Endothelial cell of umbilical vein (primary cell): ENCODE measurements at regions not wholly inside any gene's neighbourhood (a gene's known extent, or its start where the extent isn't known, plus 50 kb on each side); places are given as distances from the start of the nearest gene placed in this dataset.
"Not testable (repeated sequence)": the region's sequence is repeated elsewhere in the genome, so short reads cannot be mapped to it uniquely, and the experiment has no call there.

ENCODE experiments used
- BruUV-seq: library from RNA; stranded (reverse); fragments of 400-500 nt; replicated peaks from 2 replicates; lab custom pipeline; 2021; lab: Mats Ljungman, UMichigan
- CTCF ChIA-PET: fragments of 300-600, 350-600 bp; sonication (Branson Sonifier 250); formaldehyde crosslinking; loops from one replicate; lab custom pipeline; 2021; ENCODE audit warnings: antibody characterized with exemption, inconsistent platforms; lab: Charles Lee
- POLR2A ChIA-PET: fragments of 300-600, 350-600 bp; sonication (Branson Sonifier 250); formaldehyde crosslinking; loops from one replicate; lab custom pipeline; 2021; ENCODE audit warnings: antibody characterized with exemption, inconsistent platforms; lab: Charles Lee
- DNase-seq: peaks from one replicate; pipeline ENCODE4 v3.0.0-alpha.2; 2011; ENCODE audit warnings: low read depth, low spot score
- FAIRE-seq: peaks from 2 replicates; lab custom pipeline; 2011; peaks lifted over from hg19 to GRCh38; lab: Jason Lieb, UNC
- H2AFZ ChIP-seq: 2 replicates; pipeline ENCODE4 v1.6.0; 2012; ENCODE audit warnings: low read depth, low read length, control low read depth, inconsistent platforms
- H3K27ac ChIP-seq: 2 replicates; pipeline ENCODE4 v1.5.1; 2011; ENCODE audit warnings: low read depth, mild to moderate bottlenecking, control low read depth, low read length, moderate library complexity; ENCODE audit not compliant: insufficient read depth
- H3K27me3 ChIP-seq, 2 experiments: 2 replicates each; pipeline versions ENCODE4 v1.6.0 to v1.6.1; 2011; ENCODE audit warnings: low read length in 2 of 2, mixed read lengths in 1 of 2; ENCODE audit not compliant: control insufficient read depth in 2 of 2, insufficient read depth in 2 of 2
- H3K36me3 ChIP-seq, 2 experiments: 2 replicates in 1 of 2; 3 replicates in 1 of 2; pipeline ENCODE4 v1.5.1; 2011; ENCODE audit warnings: low read length in 2 of 2, mild to moderate bottlenecking in 1 of 2, moderate library complexity in 1 of 2; ENCODE audit not compliant: control insufficient read depth in 2 of 2, insufficient read depth in 2 of 2; ENCODE audit errors: extremely low read depth in 1 of 2
- H3K4me1 ChIP-seq: 3 replicates; pipeline ENCODE4 v1.5.1; 2011; ENCODE audit warnings: mild to moderate bottlenecking, low read length; ENCODE audit not compliant: control insufficient read depth, insufficient read depth; ENCODE audit errors: extremely low read depth
- H3K4me2 ChIP-seq: 2 replicates; pipeline ENCODE4 v1.6.1; 2011; ENCODE audit warnings: low read length, control low read depth, mixed read lengths; ENCODE audit not compliant: insufficient read depth
- H3K4me3 ChIP-seq, 3 experiments: fragments of 200-600 bp in 1 of 3; sonication (generic), shearing (Covaris generic) in 1 of 3; replicated peaks in 1 of 3; 2 replicates each; pipeline ENCODE4 v1.5.1; 2011 to 2016; ENCODE audit warnings: control low read depth in 3 of 3, low read length in 3 of 3, mild to moderate bottlenecking in 2 of 3, inconsistent platforms in 1 of 3, low read depth in 1 of 3, moderate library complexity in 1 of 3; ENCODE audit not compliant: insufficient read depth in 1 of 3
- H3K79me2 ChIP-seq: 2 replicates; pipeline ENCODE4 v1.6.0; 2012; ENCODE audit warnings: low read length, inconsistent platforms; ENCODE audit not compliant: control insufficient read depth, insufficient read depth
- H3K9ac ChIP-seq: replicated peaks from 2 replicates; pipeline ENCODE3; 2011; ENCODE audit warnings: low read length, control low read depth; ENCODE audit not compliant: insufficient read depth; ENCODE audit errors: extremely low read depth
- H3K9me1 ChIP-seq: replicated peaks from 3 replicates; pipeline ENCODE4 v1.6.0; 2011; ENCODE audit warnings: mild to moderate bottlenecking, low read length; ENCODE audit not compliant: control insufficient read depth, insufficient read depth; ENCODE audit errors: extremely low read depth
- H3K9me3 ChIP-seq: replicated peaks from 2 replicates; pipeline ENCODE4 v1.5.1; 2012; ENCODE audit warnings: low read length, inconsistent platforms; ENCODE audit not compliant: control insufficient read depth, insufficient read depth
- H4K20me1 ChIP-seq: replicated peaks from 2 replicates; pipeline ENCODE3; 2011; ENCODE audit warnings: mild to moderate bottlenecking, low read length; ENCODE audit not compliant: control insufficient read depth, insufficient read depth; ENCODE audit errors: extremely low read depth
- CTCF ChIP-seq, 2 donors: IDR thresholded peaks; 1 replicate in 1 of 2; 2 replicates in 1 of 2; pipeline ENCODE4 v1.5.1; 2011; ENCODE audit warnings: low read length in 2 of 2, mild to moderate bottlenecking in 2 of 2, moderate library complexity in 2 of 2, control low read depth in 1 of 2, inconsistent platforms in 1 of 2, low read depth in 1 of 2; ENCODE audit not compliant: insufficient read depth in 1 of 2; ENCODE audit errors: extremely low read depth in 1 of 2
- EZH2 ChIP-seq: IDR thresholded peaks from 2 replicates; pipeline ENCODE4 v1.6.1; 2012; ENCODE audit warnings: borderline replicate concordance, low read depth, mild to moderate bottlenecking, moderate library complexity, low read length, inconsistent platforms; ENCODE audit not compliant: severe bottlenecking
- FOS ChIP-seq: IDR thresholded peaks from 2 replicates; pipeline ENCODE4 v1.6.1; 2011; ENCODE audit warnings: mild to moderate bottlenecking, low read length, moderate library complexity, borderline replicate concordance; ENCODE audit not compliant: insufficient read depth
- GATA2 ChIP-seq: IDR thresholded peaks from 2 replicates; pipeline ENCODE4 v1.7.0; 2011; ENCODE audit warnings: low read depth, mild to moderate bottlenecking, moderate library complexity, mixed read lengths, low read length; ENCODE audit not compliant: insufficient read length, insufficient read depth
- JUN ChIP-seq: IDR thresholded peaks from 2 replicates; pipeline ENCODE4 v1.6.1; 2011; ENCODE audit warnings: borderline replicate concordance, low read depth; ENCODE audit not compliant: insufficient read length, insufficient read depth
- MAX ChIP-seq: IDR thresholded peaks from 2 replicates; pipeline ENCODE4 v1.6.1; 2011; ENCODE audit not compliant: insufficient read depth, insufficient read length
- MYC ChIP-seq: IDR thresholded peaks from one replicate; pipeline ENCODE4 v1.6.1; 2011; ENCODE audit warnings: mild to moderate bottlenecking, low read depth, low read length
- POLR2A ChIP-seq: IDR thresholded peaks from 2 replicates; pipeline ENCODE4 v1.6.1; 2012; ENCODE audit warnings: low read depth, mild to moderate bottlenecking, control low read depth, low read length
- POLR2AphosphoS5 ChIP-seq: IDR thresholded peaks from 2 replicates; pipeline ENCODE4 v1.6.1; 2012; ENCODE audit warnings: low read depth, mild to moderate bottlenecking, control low read depth, low read length, moderate library complexity; ENCODE audit not compliant: insufficient read depth
- dilution Hi-C: fragments of 300-500 bp; cut with MboI; formaldehyde crosslinking; loops from one replicate; pipeline ENCODE4 v1.15.0; 2019; ENCODE audit warnings: low sequenced_read_pairs; ENCODE audit not compliant: extremely low pct_ligation_motif_present
- intact Hi-C: fragments of 100-400 bp; cut with micrococcal nuclease; formaldehyde crosslinking; loops from one replicate; pipeline ENCODE4 v1.10.0; 2022

- BruUV-seq, result no TSS peak
- intact Hi-C loops, result loop anchor here (5.0 kb wide), 1 partner anchor 63 kb away; the partner anchor contains the start of gene ZNF217
- Histone ChIP-seq H3K9ac (no peak overlapping the region), H3K9me1 (no peaks in the 10 kb centered on the region), H3K4me3 (no peak overlapping the region), H3K27me3 (no peaks in the 10 kb centered on the region), H3K36me3 (no peaks in the 10 kb centered on the region), H4K20me1 (no peaks in the 10 kb centered on the region), H3K27ac (no peak overlapping the region), H3K9me3 (no peaks in the 10 kb centered on the region), H2AFZ (no peak overlapping the region), H3K4me2 (no peak overlapping the region), H3K79me2 (no peaks in the 10 kb centered on the region), H3K4me1 (no peaks in the 10 kb centered on the region)
- CTCF ChIA-PET, result no interaction called here
- FAIRE-seq (peak; percentile 21), DNase-seq (no peak)
- POLR2A ChIA-PET, result no interaction called here
- dilution Hi-C loops, result no loop called here
- TF ChIP-seq JUN, result no peak
- TF ChIP-seq FOS, result no peak
- no peak for TF ChIP-seq GATA2
- TF ChIP-seq EZH2, result no peak
- TF ChIP-seq POLR2A, result no peak
- TF ChIP-seq CTCF (IDR thresholded peaks at IDR 0.05; ENCODE audit: extremely low read depth in 1 of 2, insufficient read depth in 1 of 2, low read depth in 1 of 2, low read length in 2 of 2), result no peak
- no peak for TF ChIP-seq MYC
- TF ChIP-seq POLR2AphosphoS5, result no peak
- no peak for TF ChIP-seq MAX
Measured at GRCh38 chr20:53654932-53655624, 61.4 kb upstream of the ZNF217 start.

- H3K9me3 ChIP-seq, H3K79me2 ChIP-seq, H3K4me1 ChIP-seq, BruUV-seq, FAIRE-seq, H3K27ac ChIP-seq, H3K36me3 ChIP-seq, POLR2A ChIA-PET, dilution Hi-C loops, H3K4me3 ChIP-seq, H3K27me3 ChIP-seq, H2AFZ ChIP-seq, H3K9me1 ChIP-seq, H4K20me1 ChIP-seq, H3K4me2 ChIP-seq, DNase-seq, H3K9ac ChIP-seq, intact Hi-C loops: not testable (repeated sequence)
- CTCF ChIA-PET, result interaction anchor here (0.7 kb wide), 1 partner anchor 26 kb away, joined by 3 read pairs; no protein-coding TSS in a partner anchor
Measured at GRCh38 chr20:53654521-53654920, 60.9 kb upstream of the ZNF217 start.
